Heart right ventricle (tissue), 16 donors: ENCODE measurements at regions not wholly inside any gene's neighbourhood (a gene's known extent, or its start where the extent isn't known, plus 50 kb on each side); places are given as distances from the start of the nearest gene placed in this dataset.

ENCODE experiments used
- ATAC-seq, 8 donors: fragments of 200-7000 bp; cut with Tn5 transposase; one replicate each; pipeline ENCODE4 v1.9.1; 2020; ENCODE audit warnings: mild to moderate bottlenecking in 8 of 8, moderate library complexity in 8 of 8, moderate number of reproducible peaks in 1 of 8
- DNase-seq, 2 donors: peaks; one replicate each; pipeline ENCODE4 v3.0.0-alpha.2; 2020
- H3K27ac ChIP-seq, 10 donors: fragments of 200-600 bp; sonication (generic) in 2 of 10; one replicate each; pipeline versions ENCODE4 v1.5.0 to v1.8.0; 2020 to 2022; ENCODE audit warnings: mild to moderate bottlenecking in 3 of 10
- H3K27me3 ChIP-seq, 7 donors: fragments of 200-600 bp; one replicate each; pipeline ENCODE4 v1.8.0; 2021 to 2022; ENCODE audit warnings: mild to moderate bottlenecking in 2 of 7
- H3K36me3 ChIP-seq, 9 donors: fragments of 200-600 bp; sonication (generic) in 1 of 9; one replicate each; pipeline versions ENCODE4 v1.5.0 to v1.8.0; 2020 to 2022; ENCODE audit warnings: mild to moderate bottlenecking in 2 of 9
- H3K4me1 ChIP-seq, 9 donors: fragments of 200-600 bp; sonication (generic) in 1 of 9; one replicate each; pipeline versions ENCODE4 v1.5.0 to v1.8.0; 2020 to 2022; ENCODE audit warnings: mild to moderate bottlenecking in 4 of 9
- H3K4me3 ChIP-seq, 10 donors: fragments of 200-600 bp; sonication (generic) in 2 of 10; one replicate each; pipeline versions ENCODE4 v1.5.0 to v1.8.0; 2020 to 2022; ENCODE audit warnings: mild to moderate bottlenecking in 7 of 10, moderate library complexity in 2 of 10
- H3K9me3 ChIP-seq, 11 donors: fragments of 200-600 bp in 10 of 11; sonication (generic) in 2 of 11; one replicate each; pipeline versions ENCODE4 v1.5.0 to v1.8.0; 2013 to 2022; ENCODE audit warnings: mild to moderate bottlenecking in 2 of 11, control low read depth in 1 of 11, moderate library complexity in 1 of 11
- WGBS, 2 donors: extraction: QIAGEN DNeasy Blood & Tissue Kit; methylation state at CpG; one replicate each; pipeline ENCODE4 v1.1.7; 2013; ENCODE audit warnings: inconsistent platforms in 1 of 2; 5-methylcytosine and 5-hydroxymethylcytosine counted together
- intact Hi-C, 10 donors: fragments of 100-400 bp; cut with DNase I; formaldehyde crosslinking; loops; one replicate each; pipeline versions ENCODE4 v1.11.1 to v1.14.2; 2022
- TF ChIP-seq, protein P1 (sequence below), 9 donors: fragments of 200-600 bp; sonication (generic) in 2 of 9; IDR thresholded peaks; one replicate each; pipeline versions ENCODE4 v1.5.0 to v1.8.0; 2021 to 2022; ENCODE audit warnings: antibody characterized with exemption in 9 of 9, mild to moderate bottlenecking in 5 of 9, moderate library complexity in 1 of 9
- donor health status: Arrhythmogenic right ventricular cardiomyopathy.
- donor health status: ischemic (EF 13 %, LVEDD 7.1; RV severe dilation, severe dysfunction).
- donor health status: healthy with polysubstance abuse.
- donor health status: DM: no; HTN: yes; CAD: no.
- donor health status: DM: no; HTN: no; CAD: no.
- donor health status: ischemic (EF 25% LVEDD 6.9; RV normal size, moderate dysfunction).
- donor health status: ischemic (EF 25% LVEDD 5.7; RV mildly dilated, moderate dysfunction).
- donor health status: healthy.
- donor health status: DM: yes; HTN: yes; CAD: no.
- donor health status: Ischemic cardiomyopathy.
- donor health status: ischemic (EF 35%, LVEDD 5.7; RV mildly dilated, moderate dysfunction).
- donor health status: nonischemic (EF 11% LVEDD 7.7; RV severe dilation, severe dysfunction).
- donor health status: DM: yes; HTN: yes; CAD: no.
- donor health status: PGD.
- donor health status: ischemic (EF 29% LVEDD 5.4; RV normal size, mild dysfunction).
- donor health status: nonischemic (EF 23%, LVEDD 6.1; RV moderate dilation, normal function).

DNA sequence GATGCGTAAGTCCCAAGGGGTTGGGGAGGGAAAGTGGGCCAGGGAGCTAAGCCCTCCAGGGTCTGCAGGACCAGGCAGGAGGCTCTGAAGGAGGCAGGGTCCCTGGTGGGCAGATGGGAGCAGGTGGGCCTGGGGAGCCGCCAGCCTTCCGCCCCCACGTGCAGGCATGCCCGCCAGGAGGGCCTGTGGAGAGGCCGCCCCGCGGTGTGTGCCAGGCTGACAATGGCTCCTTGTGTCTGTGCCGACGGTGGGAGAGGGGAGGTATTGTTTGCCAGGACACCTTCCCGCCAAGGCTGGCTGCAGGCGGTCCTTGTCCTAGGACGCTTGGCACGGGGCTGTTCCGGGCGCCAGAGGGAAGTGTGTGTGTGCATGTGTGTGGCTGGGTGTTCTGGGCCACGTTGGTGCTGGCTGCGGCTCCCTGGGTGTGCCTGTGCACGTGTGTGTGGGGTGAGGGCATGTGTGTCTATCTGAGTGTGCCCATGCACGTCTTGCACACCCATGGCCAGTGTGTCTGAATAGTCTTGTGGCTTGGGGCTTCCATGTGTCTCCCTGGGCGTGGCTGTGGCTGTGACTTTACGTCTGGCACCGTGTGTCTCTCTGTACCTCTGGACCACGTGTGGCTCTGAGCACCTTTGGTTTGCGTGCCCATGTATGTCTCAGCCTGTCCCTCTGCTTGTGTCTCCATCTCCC lies 153.0 kb downstream of the CEBPB start:
- WGBS, 2 donors, result 89 to 93% methylated on average over 25 of the region's 25 CpGs
- H3K27ac ChIP-seq, result no peak overlapping the region
- no peaks in the 10 kb centered on the region for H3K36me3 ChIP-seq
- no peaks in the 10 kb centered on the region for H3K9me3 ChIP-seq
- DNase-seq (no peak), ATAC-seq (peak in 1 of 8 donors; percentile 4)
- H3K4me1 ChIP-seq, result peaks cover 9 to 81% (median 30%) of the 10 kb centered on the region in 9 donors
- TF ChIP-seq, protein P1, sequence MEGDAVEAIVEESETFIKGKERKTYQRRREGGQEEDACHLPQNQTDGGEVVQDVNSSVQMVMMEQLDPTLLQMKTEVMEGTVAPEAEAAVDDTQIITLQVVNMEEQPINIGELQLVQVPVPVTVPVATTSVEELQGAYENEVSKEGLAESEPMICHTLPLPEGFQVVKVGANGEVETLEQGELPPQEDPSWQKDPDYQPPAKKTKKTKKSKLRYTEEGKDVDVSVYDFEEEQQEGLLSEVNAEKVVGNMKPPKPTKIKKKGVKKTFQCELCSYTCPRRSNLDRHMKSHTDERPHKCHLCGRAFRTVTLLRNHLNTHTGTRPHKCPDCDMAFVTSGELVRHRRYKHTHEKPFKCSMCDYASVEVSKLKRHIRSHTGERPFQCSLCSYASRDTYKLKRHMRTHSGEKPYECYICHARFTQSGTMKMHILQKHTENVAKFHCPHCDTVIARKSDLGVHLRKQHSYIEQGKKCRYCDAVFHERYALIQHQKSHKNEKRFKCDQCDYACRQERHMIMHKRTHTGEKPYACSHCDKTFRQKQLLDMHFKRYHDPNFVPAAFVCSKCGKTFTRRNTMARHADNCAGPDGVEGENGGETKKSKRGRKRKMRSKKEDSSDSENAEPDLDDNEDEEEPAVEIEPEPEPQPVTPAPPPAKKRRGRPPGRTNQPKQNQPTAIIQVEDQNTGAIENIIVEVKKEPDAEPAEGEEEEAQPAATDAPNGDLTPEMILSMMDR (IDR thresholded peaks at IDR 0.05), result no peak
- intact Hi-C loops, result loop anchor here in 2 of 10 donors (10.0 kb wide), 2 partner anchors 111 to 149 kb away; partner anchors contain the start of gene CEBPB (in 1 of the 2)
- no peaks in the 10 kb centered on the region for H3K27me3 ChIP-seq
- no peak overlapping the region for H3K4me3 ChIP-seq

GRCh38 chr20:50344232-50345071 lies 153.8 kb downstream of the CEBPB start:
- H3K27ac ChIP-seq, result peak overlapping the region in 1 of 10 donors; percentile 91
- no peaks in the 10 kb centered on the region for H3K9me3 ChIP-seq
- peaks cover 9 to 81% (median 30%) of the 10 kb centered on the region in 9 donors for H3K4me1 ChIP-seq
- WGBS, 2 donors, result 94% methylated on average over 11 of the region's 11 CpGs
- H3K27me3 ChIP-seq, result no peaks in the 10 kb centered on the region
- TF ChIP-seq, protein P1 (IDR thresholded peaks at IDR 0.05), result peak in 2 of 9 donors; percentile 17 to 32
- DNase-seq (no peak), ATAC-seq (no peak)
- no peaks in the 10 kb centered on the region for H3K36me3 ChIP-seq
- H3K4me3 ChIP-seq, result no peak overlapping the region
- intact Hi-C loops, result loop anchor here in 2 of 10 donors (10.0 kb wide), 2 partner anchors 110 to 150 kb away; partner anchors contain the start of gene CEBPB (in 1 of the 2)

DNA sequence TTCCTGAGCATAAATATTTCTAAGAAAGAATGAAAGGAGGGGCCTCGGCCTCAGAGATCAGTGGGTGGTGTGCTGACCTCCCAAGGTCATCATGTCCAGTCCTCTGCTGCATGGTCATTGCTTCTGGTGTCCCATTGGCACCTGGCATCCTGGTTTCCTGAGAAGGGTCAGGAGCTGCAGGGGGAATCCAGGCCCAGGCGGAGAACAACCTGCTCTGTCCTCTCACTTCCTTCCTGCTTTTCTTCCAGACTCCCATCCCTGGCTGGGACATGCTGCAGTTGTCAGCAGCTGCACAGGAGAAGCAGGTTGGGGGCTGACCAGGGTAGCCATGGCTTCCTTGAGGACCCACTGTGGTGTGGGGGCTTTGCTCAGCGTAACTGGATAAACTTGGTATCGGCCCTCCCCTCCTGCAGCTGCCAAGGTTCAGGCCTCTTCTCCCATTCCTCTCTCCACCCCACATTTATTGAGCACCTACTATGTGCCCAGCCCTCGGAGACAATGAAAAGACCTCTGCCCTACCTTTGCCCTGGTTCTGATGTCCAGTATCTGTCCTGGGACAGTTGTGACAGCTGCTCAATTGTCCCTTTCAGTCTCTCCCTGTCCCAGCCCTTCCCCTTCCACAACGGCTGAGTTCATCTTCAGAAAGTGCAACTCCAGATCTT lies 155.2 kb downstream of the CEBPB start:
- intact Hi-C loops, result loop anchor here in 2 of 10 donors (10.0 kb wide), 2 partner anchors 109 to 151 kb away; partner anchors contain the start of gene CEBPB (in 1 of the 2)
- H3K9me3 ChIP-seq, result no peaks in the 10 kb centered on the region
- no peaks in the 10 kb centered on the region for H3K27me3 ChIP-seq
- 60 to 63% methylated on average over 6 of the region's 6 CpGs for WGBS, 2 donors
- TF ChIP-seq, protein P1 (IDR thresholded peaks at IDR 0.05), result no peak
- peak in 2 of 8 donors; percentile 6 to 22 for ATAC-seq
- H3K4me3 ChIP-seq, result peak overlapping the region in 2 of 10 donors; percentile 5 to 32
- no peaks in the 10 kb centered on the region for H3K36me3 ChIP-seq
- DNase-seq, result no peak
- peaks cover 9 to 81% (median 30%) of the 10 kb centered on the region in 9 donors for H3K4me1 ChIP-seq
- peak overlapping the region in 9 of 10 donors; percentile 47 to 91 (median 64) for H3K27ac ChIP-seq
